ENCODE measurements at regions not wholly inside any gene's neighbourhood (a gene's known extent, or its start where the extent isn't known, plus 50 kb on each side); places are given as distances from the start of the nearest gene placed in this dataset.
A peak's percentile ranks its signal among the peaks of the same experiment; 100 is the strongest.

- no peak for DNase-seq (ENCODE audit: low spot score)
Observed at GRCh38 chr15:79373113-79373512, 59.0 kb upstream of the MINAR1 start.

- DNase-seq (ENCODE audit: low spot score) = no peak
Observed at GRCh38 chr15:79373728-79374127, 58.4 kb upstream of the MINAR1 start.

GRCh38 chr15:79376383-79376782 is 55.8 kb upstream of the MINAR1 start:
- no peak for DNase-seq (ENCODE audit: low spot score)

- DNase-seq (ENCODE audit: low spot score) = no peak
Observed at GRCh38 chr15:79378394-79379109, 53.6 kb upstream of the MINAR1 start.

- peak; percentile 77 for DNase-seq (ENCODE audit: low spot score)
Observed at GRCh38 chr15:79380755-79381497, 51.2 kb upstream of the MINAR1 start.

- no peak for DNase-seq (ENCODE audit: low spot score)
Observed at GRCh38 chr15:79381593-79381992, 50.5 kb upstream of the MINAR1 start.

Measured in SK-N-DZ (cell line).